ENCODE measurements at regions not wholly inside any gene's neighbourhood (a gene's known extent, or its start where the extent isn't known, plus 50 kb on each side); places are given as distances from the start of the nearest gene placed in this dataset.

- peak; percentile 66 for DNase-seq
Measured at GRCh38 chr12:68559984-68560850, 50.5 kb upstream of the RAP1B start.

GRCh38 chr12:68560851-68561422 is 49.8 kb upstream of the RAP1B start:
- DNase-seq, result no peak
